Parathyroid adenoma (tissue), 2 donors: ENCODE measurements at regions not wholly inside any gene's neighbourhood (a gene's known extent, or its start where the extent isn't known, plus 50 kb on each side); places are given as distances from the start of the nearest gene placed in this dataset.

Experiments used
- H2AFZ ChIP-seq: fragments of 300-600 bp; sonication (generic); one replicate; pipeline ENCODE4 v1.7.0; 2017; ENCODE audit warnings: antibody characterized with exemption, mild to moderate bottlenecking
- H3K27ac ChIP-seq: fragments of 300-600 bp; sonication (generic); one replicate; pipeline ENCODE4 v1.7.0; 2017
- H3K27me3 ChIP-seq: fragments of 300-600 bp; sonication (generic); one replicate; pipeline ENCODE4 v1.7.0; 2017; ENCODE audit warnings: low read length; ENCODE audit not compliant: control insufficient read depth, insufficient read depth
- H3K36me3 ChIP-seq: fragments of 300-600 bp; sonication (generic); one replicate; pipeline ENCODE4 v1.7.0; 2017; ENCODE audit warnings: low read length; ENCODE audit not compliant: control insufficient read depth, insufficient read depth
- H3K4me1 ChIP-seq: fragments of 300-600 bp; sonication (generic); one replicate; pipeline ENCODE4 v1.7.0; 2017; ENCODE audit warnings: control low read depth
- H3K4me2 ChIP-seq: fragments of 300-600 bp; sonication (generic); one replicate; pipeline ENCODE4 v1.7.0; 2017; ENCODE audit warnings: low read length
- H3K4me3 ChIP-seq: fragments of 300-600 bp; sonication (generic); one replicate; pipeline ENCODE4 v1.7.0; 2017; ENCODE audit warnings: low read depth, low read length
- H3K79me2 ChIP-seq: fragments of 300-600 bp; sonication (generic); one replicate; pipeline ENCODE4 v1.7.0; 2017; ENCODE audit warnings: control low read depth
- H3K9ac ChIP-seq: fragments of 300-600 bp; sonication (generic); one replicate; pipeline ENCODE4 v1.7.0; 2017; ENCODE audit warnings: mild to moderate bottlenecking
- H3K9me3 ChIP-seq: fragments of 300-600 bp; sonication (generic); one replicate; pipeline ENCODE4 v1.7.0; 2017; ENCODE audit warnings: low read length; ENCODE audit not compliant: control insufficient read depth
- CTCF ChIP-seq: fragments of 300-600 bp; sonication (generic); IDR thresholded peaks from one replicate; pipeline ENCODE4 v1.7.0; 2017; ENCODE audit warnings: antibody characterized with exemption, mild to moderate bottlenecking
- donor health status: primary hyperparathyroidism.

- H3K9ac ChIP-seq = no peak overlapping the region
- H3K36me3 ChIP-seq = no peaks in the 10 kb centered on the region
- TF ChIP-seq CTCF = no peak
- no peaks in the 10 kb centered on the region for H3K79me2 ChIP-seq
- no peaks in the 10 kb centered on the region for H3K9me3 ChIP-seq
- H2AFZ ChIP-seq = no peak overlapping the region
- H3K4me3 ChIP-seq = no peak overlapping the region
- no peaks in the 10 kb centered on the region for H3K4me1 ChIP-seq
- no peaks in the 10 kb centered on the region for H3K27me3 ChIP-seq
- H3K27ac ChIP-seq = no peak overlapping the region
- H3K4me2 ChIP-seq = no peak overlapping the region
Measured at GRCh38 chr22:49272546-49273125, 555.0 kb downstream of the BRD1 start.

DNA sequence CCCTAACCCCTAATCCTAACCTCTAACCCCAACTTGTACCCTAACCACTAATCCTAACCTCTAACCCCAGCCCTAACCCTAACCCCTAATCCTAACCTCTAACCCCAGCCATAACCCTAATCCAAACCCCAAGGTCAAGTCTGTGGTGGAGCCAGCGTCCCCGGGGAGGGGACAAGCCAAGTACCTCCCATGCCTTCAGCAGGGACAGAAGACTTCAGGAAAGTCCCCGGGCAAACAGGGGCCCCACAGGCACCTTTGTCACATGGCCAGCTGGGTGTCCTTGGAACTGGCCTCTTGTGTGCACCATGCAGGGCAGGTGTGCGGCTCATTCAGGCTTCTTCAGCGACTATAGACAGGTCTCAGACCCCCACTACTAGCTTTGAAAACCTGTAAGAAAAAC lies 555.8 kb downstream of the BRD1 start:
- Histone ChIP-seq H3K27me3 (no peaks in the 10 kb centered on the region), H3K9ac (no peak overlapping the region), H3K4me1 (no peaks in the 10 kb centered on the region), H3K9me3 (no peaks in the 10 kb centered on the region), H3K4me3 (no peak overlapping the region), H3K27ac (no peak overlapping the region), H3K79me2 (no peaks in the 10 kb centered on the region), H2AFZ (no peak overlapping the region), H3K4me2 (no peak overlapping the region), H3K36me3 (no peaks in the 10 kb centered on the region)
- TF ChIP-seq CTCF = no peak

DNA sequence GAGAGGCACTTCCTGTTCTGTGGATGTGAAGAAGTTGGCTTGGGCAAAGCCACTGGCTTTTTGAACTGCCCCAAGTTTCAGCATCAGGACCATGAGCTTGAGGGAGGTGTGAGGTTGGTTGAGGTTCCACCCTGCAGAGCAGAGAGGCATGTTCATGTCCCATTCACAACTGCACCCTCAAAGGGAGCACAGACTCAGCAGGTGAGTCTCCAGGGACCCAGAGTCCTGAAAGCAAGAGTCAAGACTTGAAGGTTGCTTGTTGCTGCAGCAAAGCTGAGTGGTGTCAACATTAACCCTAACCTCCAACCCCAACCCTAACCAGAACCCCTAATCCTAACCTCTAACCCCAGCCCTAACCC lies 556.3 kb downstream of the BRD1 start:
- no peaks in the 10 kb centered on the region for H3K4me1 ChIP-seq
- no peaks in the 10 kb centered on the region for H3K27me3 ChIP-seq
- no peak overlapping the region for H3K27ac ChIP-seq
- no peaks in the 10 kb centered on the region for H3K9me3 ChIP-seq
- no peaks in the 10 kb centered on the region for H3K79me2 ChIP-seq
- H3K36me3 ChIP-seq = no peaks in the 10 kb centered on the region
- no peak overlapping the region for H3K4me2 ChIP-seq
- no peak overlapping the region for H3K4me3 ChIP-seq
- no peak overlapping the region for H3K9ac ChIP-seq
- no peak for TF ChIP-seq CTCF
- H2AFZ ChIP-seq = no peak overlapping the region

- H3K27me3 ChIP-seq = no peaks in the 10 kb centered on the region
- H3K27ac ChIP-seq = no peak overlapping the region
- H3K4me2 ChIP-seq = no peak overlapping the region
- H3K79me2 ChIP-seq = no peaks in the 10 kb centered on the region
- no peaks in the 10 kb centered on the region for H3K36me3 ChIP-seq
- H2AFZ ChIP-seq = no peak overlapping the region
- H3K4me3 ChIP-seq = no peak overlapping the region
- no peaks in the 10 kb centered on the region for H3K4me1 ChIP-seq
- H3K9ac ChIP-seq = no peak overlapping the region
- no peak for TF ChIP-seq CTCF
- H3K9me3 ChIP-seq = no peaks in the 10 kb centered on the region
Measured at GRCh38 chr22:49270595-49271368, 556.9 kb downstream of the BRD1 start.

DNA sequence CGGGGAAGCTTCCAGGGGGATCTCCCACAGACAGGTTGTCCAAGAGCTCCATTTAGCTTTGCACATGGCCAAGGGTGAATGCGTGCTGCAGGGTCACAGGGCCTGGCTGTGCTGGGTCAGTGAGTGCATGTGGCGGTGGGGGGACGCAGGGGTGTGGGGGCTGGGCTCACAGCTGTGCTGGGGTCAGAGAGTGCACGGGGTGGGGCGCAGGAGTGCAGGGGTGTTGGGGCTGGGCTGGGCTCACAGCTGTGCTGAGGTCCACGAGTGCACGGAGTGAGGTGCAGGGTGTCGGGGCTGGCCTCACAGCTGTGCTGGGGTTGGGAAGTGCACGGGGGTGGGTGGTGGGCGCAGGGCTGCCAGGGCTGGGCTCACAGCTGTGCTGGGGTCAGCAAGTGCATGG lies 557.7 kb downstream of the BRD1 start:
- Histone ChIP-seq H3K4me2 (no peak overlapping the region), H3K27me3 (no peaks in the 10 kb centered on the region), H3K9me3 (no peaks in the 10 kb centered on the region), H3K36me3 (no peaks in the 10 kb centered on the region), H3K27ac (no peak overlapping the region), H3K4me1 (no peaks in the 10 kb centered on the region), H3K79me2 (no peaks in the 10 kb centered on the region), H3K4me3 (no peak overlapping the region), H3K9ac (no peak overlapping the region), H2AFZ (no peak overlapping the region)
- no peak for TF ChIP-seq CTCF
